Peyer's patch (tissue), 4 donors: ENCODE measurements at regions not wholly inside any gene's neighbourhood (a gene's known extent, or its start where the extent isn't known, plus 50 kb on each side); places are given as distances from the start of the nearest gene placed in this dataset.

Source experiments
- DNase-seq, 3 donors: peaks; one replicate each; pipeline ENCODE4 v3.0.0-alpha.2; 2017 to 2019
- H3K27ac ChIP-seq, 4 donors: fragments of 200-600 bp; sonication (generic); one replicate each; pipeline ENCODE4 v1.5.1; 2016 to 2019
- H3K27me3 ChIP-seq, 2 donors: fragments of 200-600 bp; sonication (generic); one replicate each; pipeline ENCODE4 v1.5.1; 2019
- H3K36me3 ChIP-seq, 3 donors: fragments of 200-600 bp; sonication (generic); one replicate each; pipeline ENCODE4 v1.5.1; 2016 to 2019
- H3K4me1 ChIP-seq, 4 donors: fragments of 200-600 bp; sonication (generic); one replicate each; pipeline ENCODE4 v1.5.1; 2016 to 2019
- H3K4me3 ChIP-seq, 4 donors: fragments of 200-600 bp; sonication (generic); 1 replicate in 3 of 4; 2 replicates in 1 of 4; pipeline ENCODE4 v1.5.1; 2016 to 2019; ENCODE audit warnings: mild to moderate bottlenecking in 1 of 4
- H3K9me3 ChIP-seq, 4 donors: fragments of 200-600 bp; sonication (generic); one replicate each; pipeline ENCODE4 v1.5.1; 2016 to 2019; ENCODE audit warnings: mild to moderate bottlenecking in 1 of 4
- CTCF ChIP-seq, 6 experiments: fragments of 450-650 bp in 4 of 6; fragments of 200-600 bp in 2 of 6; sonication (generic) in 1 of 6; IDR thresholded peaks; one replicate each; pipeline ENCODE4 v1.5.1; 2017 to 2019; ENCODE audit warnings: antibody characterized with exemption in 6 of 6, mild to moderate bottlenecking in 3 of 6, moderate library complexity in 1 of 6
- POLR2A ChIP-seq, 2 donors: fragments of 450-650 bp; IDR thresholded peaks; one replicate each; pipeline ENCODE4 v1.5.1; 2017; ENCODE audit warnings: antibody characterized with exemption in 2 of 2, mild to moderate bottlenecking in 2 of 2, moderate library complexity in 2 of 2

GRCh38 chr3:17972476-17972875 is 230.0 kb upstream of the TBC1D5 start:
- Histone ChIP-seq H3K36me3 (no peaks in the 10 kb centered on the region), H3K27ac (no peak overlapping the region), H3K4me3 (no peak overlapping the region), H3K4me1 (no peaks in the 10 kb centered on the region), H3K27me3 (no peaks in the 10 kb centered on the region), H3K9me3 (no peaks in the 10 kb centered on the region)
- no peak for DNase-seq
- TF ChIP-seq CTCF (IDR thresholded peaks at IDR 0.05) (no peak), POLR2A (IDR thresholded peaks at IDR 0.05) (no peak)

GRCh38 chr3:17972030-17972429 is 229.6 kb upstream of the TBC1D5 start:
- TF ChIP-seq CTCF (IDR thresholded peaks at IDR 0.05) (no peak), POLR2A (IDR thresholded peaks at IDR 0.05) (no peak)
- H3K36me3 ChIP-seq, result no peaks in the 10 kb centered on the region
- H3K4me1 ChIP-seq, result no peaks in the 10 kb centered on the region
- no peak overlapping the region for H3K27ac ChIP-seq
- no peaks in the 10 kb centered on the region for H3K9me3 ChIP-seq
- DNase-seq, result no peak
- no peaks in the 10 kb centered on the region for H3K27me3 ChIP-seq
- H3K4me3 ChIP-seq, result no peak overlapping the region

- Histone ChIP-seq H3K4me1 (no peaks in the 10 kb centered on the region), H3K36me3 (no peaks in the 10 kb centered on the region), H3K9me3 (no peaks in the 10 kb centered on the region), H3K4me3 (no peak overlapping the region), H3K27ac (no peak overlapping the region), H3K27me3 (no peaks in the 10 kb centered on the region)
- TF ChIP-seq POLR2A (IDR thresholded peaks at IDR 0.05) (no peak), CTCF (IDR thresholded peaks at IDR 0.05) (no peak)
- no peak for DNase-seq
These were observed 227.6 kb upstream of the TBC1D5 start for GRCh38 chr3:17969985-17970568.

GRCh38 chr3:17969244-17969643 is 226.8 kb upstream of the TBC1D5 start:
- H3K27ac ChIP-seq, result no peak overlapping the region
- no peak for DNase-seq
- no peaks in the 10 kb centered on the region for H3K9me3 ChIP-seq
- no peaks in the 10 kb centered on the region for H3K27me3 ChIP-seq
- no peaks in the 10 kb centered on the region for H3K4me1 ChIP-seq
- TF ChIP-seq CTCF (IDR thresholded peaks at IDR 0.05) (no peak), POLR2A (IDR thresholded peaks at IDR 0.05) (no peak)
- H3K4me3 ChIP-seq, result no peak overlapping the region
- H3K36me3 ChIP-seq, result no peaks in the 10 kb centered on the region

- Histone ChIP-seq H3K9me3 (no peaks in the 10 kb centered on the region), H3K27me3 (no peaks in the 10 kb centered on the region), H3K36me3 (no peaks in the 10 kb centered on the region), H3K4me1 (no peaks in the 10 kb centered on the region), H3K27ac (no peak overlapping the region), H3K4me3 (no peak overlapping the region)
- DNase-seq, result no peak
- TF ChIP-seq POLR2A (IDR thresholded peaks at IDR 0.05), result no peak
- TF ChIP-seq CTCF (IDR thresholded peaks at IDR 0.05), result no peak
These were observed 225.6 kb upstream of the TBC1D5 start for GRCh38 chr3:17967953-17968607.
